Nephron progenitor cell (in vitro differentiated cells): ENCODE measurements at regions not wholly inside any gene's neighbourhood (a gene's known extent, or its start where the extent isn't known, plus 50 kb on each side); places are given as distances from the start of the nearest gene placed in this dataset.
"Not testable (repeated sequence)": the region's sequence is repeated elsewhere in the genome, so short reads cannot be mapped to it uniquely, and the experiment has no call there.

ENCODE experiments used
- DNase-seq: peaks from one replicate; pipeline ENCODE4 v3.0.0; 2021
- H3K27ac Mint-ChIP-seq: 2 replicates; pipeline ENCODE4 v1.8.0; 2021; ENCODE audit warnings: mild to moderate bottlenecking, moderate library complexity, mixed read lengths
- H3K27me3 Mint-ChIP-seq: 2 replicates; pipeline ENCODE4 v1.8.0; 2021; ENCODE audit warnings: mild to moderate bottlenecking, low read depth, mixed read lengths; ENCODE audit not compliant: poor library complexity
- H3K36me3 Mint-ChIP-seq: 2 replicates; pipeline ENCODE4 v1.8.0; 2021; ENCODE audit warnings: low read depth, mixed read lengths
- H3K4me1 Mint-ChIP-seq: 2 replicates; pipeline ENCODE4 v1.8.0; 2021; ENCODE audit warnings: mixed read lengths
- H3K4me3 Mint-ChIP-seq: 2 replicates; pipeline ENCODE4 v1.8.0; 2021; ENCODE audit warnings: mild to moderate bottlenecking, moderate library complexity, mixed read lengths
- H3K9me3 Mint-ChIP-seq: 2 replicates; pipeline ENCODE4 v1.8.0; 2021; ENCODE audit warnings: mild to moderate bottlenecking, moderate library complexity, mixed read lengths
- CTCF ChIP-seq: fragments of 200-600 bp; sonication (generic); IDR thresholded peaks from 2 replicates; pipeline ENCODE4 v1.5.0; 2021; ENCODE audit warnings: antibody characterized with exemption

- Mint-ChIP-seq H3K4me3 (no peak overlapping the region), H3K27ac (no peak overlapping the region), H3K27me3 (no peaks in the 10 kb centered on the region), H3K9me3 (peaks cover 18% of the 10 kb centered on the region), H3K36me3 (no peaks in the 10 kb centered on the region), H3K4me1 (no peaks in the 10 kb centered on the region)
- no peak for DNase-seq
- TF ChIP-seq CTCF = no peak
These were observed 407.8 kb downstream of the OLFM4 start for GRCh38 chr13:53436396-53436795.

GRCh38 chr13:53439439-53440225 lies 411.0 kb downstream of the OLFM4 start:
- Mint-ChIP-seq H3K9me3 (peaks cover 30% of the 10 kb centered on the region), H3K4me1 (no peaks in the 10 kb centered on the region)

GRCh38 chr13:53442979-53443378 lies 414.4 kb downstream of the OLFM4 start:
- Mint-ChIP-seq H3K4me3 (no peak overlapping the region), H3K9me3 (peaks cover 30% of the 10 kb centered on the region), H3K4me1 (no peaks in the 10 kb centered on the region), H3K27ac (no peak overlapping the region), H3K36me3 (no peaks in the 10 kb centered on the region), H3K27me3 (no peaks in the 10 kb centered on the region)
- no peak for TF ChIP-seq CTCF
- DNase-seq = no peak

More at GRCh38 chr13:53439439-53440225, 411.0 kb downstream of the OLFM4 start:
- H3K27ac Mint-ChIP-seq = no peak overlapping the region
- H3K4me3 Mint-ChIP-seq = no peak overlapping the region
- no peak for TF ChIP-seq CTCF
- DNase-seq = no peak
- no peaks in the 10 kb centered on the region for H3K27me3 Mint-ChIP-seq
- H3K36me3 Mint-ChIP-seq = no peaks in the 10 kb centered on the region

GRCh38 chr13:53445686-53446085 lies 417.1 kb downstream of the OLFM4 start:
- no peak overlapping the region for H3K27ac Mint-ChIP-seq
- peaks cover 34% of the 10 kb centered on the region for H3K9me3 Mint-ChIP-seq
- DNase-seq = no peak
- H3K4me1 Mint-ChIP-seq = no peaks in the 10 kb centered on the region
- H3K36me3 Mint-ChIP-seq = peaks cover 6% of the 10 kb centered on the region
- no peak overlapping the region for H3K4me3 Mint-ChIP-seq
- TF ChIP-seq CTCF = no peak
- H3K27me3 Mint-ChIP-seq = peaks cover 4% of the 10 kb centered on the region

- Mint-ChIP-seq H3K9me3 (peaks cover 38% of the 10 kb centered on the region), H3K4me1 (no peaks in the 10 kb centered on the region), H3K4me3 (no peak overlapping the region), H3K27me3 (peaks cover 4% of the 10 kb centered on the region), H3K27ac (no peak overlapping the region), H3K36me3 (peaks cover 6% of the 10 kb centered on the region)
- TF ChIP-seq CTCF = no peak
- DNase-seq = no peak
These were observed 418.8 kb downstream of the OLFM4 start for GRCh38 chr13:53447456-53447855.

GRCh38 chr13:53447863-53448262 lies 419.2 kb downstream of the OLFM4 start:
- no peak for TF ChIP-seq CTCF
- peaks cover 4% of the 10 kb centered on the region for H3K27me3 Mint-ChIP-seq
- peaks cover 6% of the 10 kb centered on the region for H3K36me3 Mint-ChIP-seq
- H3K4me3 Mint-ChIP-seq = no peak overlapping the region
- no peak overlapping the region for H3K27ac Mint-ChIP-seq
- H3K9me3 Mint-ChIP-seq = peaks cover 34% of the 10 kb centered on the region
- no peak for DNase-seq
- no peaks in the 10 kb centered on the region for H3K4me1 Mint-ChIP-seq

GRCh38 chr13:53452263-53452808 lies 423.7 kb downstream of the OLFM4 start:
- DNase-seq, H3K36me3 Mint-ChIP-seq, H3K4me1 Mint-ChIP-seq, H3K4me3 Mint-ChIP-seq, H3K27me3 Mint-ChIP-seq, H3K27ac Mint-ChIP-seq: not testable (repeated sequence)
- peaks cover 53% of the 10 kb centered on the region for H3K9me3 Mint-ChIP-seq
